HepG2 (cell line): ENCODE measurements at regions not wholly inside any gene's neighbourhood (a gene's known extent, or its start where the extent isn't known, plus 50 kb on each side); places are given as distances from the start of the nearest gene placed in this dataset.

ENCODE experiments used
- ATAC-seq: fragments of 200-7000 bp; cut with Tn5 transposase; 3 replicates; pipeline ENCODE4 v1.9.1; 2020; ENCODE audit warnings: mild to moderate bottlenecking, moderate library complexity
- BruUV-seq: library from RNA; stranded (reverse); fragments of 400-500 nt; replicated peaks from 2 replicates; lab custom pipeline; 2021; lab: Mats Ljungman, UMichigan
- CTCF ChIA-PET: fragments of 300-600 bp; formaldehyde crosslinking; extraction: SDS; loops from one replicate; lab custom pipeline; 2021; ENCODE audit warnings: low total read pairs, inconsistent platforms, low intra/inter-chr PET ratio; lab: Yijun Ruan, JAX
- POLR2A ChIA-PET: fragments of 350-600 bp; sonication (Branson Sonifier 250); formaldehyde crosslinking; loops from one replicate; lab custom pipeline; 2020; ENCODE audit warnings: antibody characterized with exemption, inconsistent platforms; lab: Yijun Ruan, JAX
- DNase-seq: peaks from one replicate; pipeline ENCODE4 v3.0.0-alpha.2; 2015; ENCODE audit warnings: low spot score
- FAIRE-seq: peaks from 3 replicates; lab custom pipeline; 2011; peaks lifted over from hg19 to GRCh38; lab: Jason Lieb, UNC
- H2AFZ ChIP-seq: one replicate; pipeline ENCODE4 v1.6.1; 2011; ENCODE audit warnings: low read length, inconsistent platforms
- H3K27ac ChIP-seq: fragments of 300-600 bp; 3 replicates; pipeline ENCODE4 v1.8.0; 2011; ENCODE audit warnings: mixed run types, mild to moderate bottlenecking, mixed read lengths, low read length, inconsistent platforms; ENCODE audit not compliant: insufficient read depth; ENCODE audit errors: extremely low read length
- H3K27me3 ChIP-seq, 2 experiments: fragments of 200-600 bp in 1 of 2; 2 replicates in 1 of 2; 3 replicates in 1 of 2; pipeline versions ENCODE4 v1.6.0 to v1.8.0; 2011; ENCODE audit warnings: low read length in 2 of 2, mild to moderate bottlenecking in 2 of 2, moderate library complexity in 2 of 2, inconsistent platforms in 1 of 2; ENCODE audit not compliant: insufficient read depth in 2 of 2, control insufficient read depth in 1 of 2
- H3K36me3 ChIP-seq, 2 experiments: fragments of 200-600 bp in 1 of 2; replicated peaks in 1 of 2; 2 replicates in 1 of 2; 3 replicates in 1 of 2; pipeline versions ENCODE4 v1.5.1 to v1.8.0; 2011; ENCODE audit warnings: low read length in 2 of 2, inconsistent platforms in 1 of 2; ENCODE audit not compliant: insufficient read depth in 2 of 2, control insufficient read depth in 1 of 2
- H3K4me1 ChIP-seq: 2 replicates; pipeline ENCODE4 v1.5.1; 2012; ENCODE audit warnings: low read length, inconsistent platforms; ENCODE audit not compliant: insufficient read depth
- H3K4me2 ChIP-seq: 2 replicates; pipeline ENCODE4 v1.6.0; 2011; ENCODE audit warnings: low read depth, low read length, inconsistent platforms
- H3K4me3 ChIP-seq, 3 experiments: fragments of 200-600 bp in 1 of 3; sonication (generic), shearing (Covaris generic) in 1 of 3; replicated peaks in 1 of 3; 2 replicates each; pipeline ENCODE4 v1.5.1; 2011 to 2016; ENCODE audit warnings: low read length in 3 of 3, inconsistent platforms in 2 of 3, low read depth in 2 of 3, mild to moderate bottlenecking in 2 of 3, control low read depth in 1 of 3, mixed read lengths in 1 of 3; ENCODE audit not compliant: insufficient read depth in 1 of 3
- H3K79me2 ChIP-seq: one replicate; pipeline ENCODE4 v1.6.1; 2011; ENCODE audit warnings: low read length, inconsistent platforms; ENCODE audit not compliant: insufficient read depth
- H3K9ac ChIP-seq: 2 replicates; pipeline ENCODE4 v1.6.0; 2011; ENCODE audit warnings: mild to moderate bottlenecking, low read depth, low read length, inconsistent platforms; ENCODE audit not compliant: insufficient read depth
- H3K9me3 ChIP-seq: 2 replicates; pipeline ENCODE4 v1.5.1; 2012; ENCODE audit warnings: mild to moderate bottlenecking, low read length
- H4K20me1 ChIP-seq: 2 replicates; pipeline ENCODE4 v1.6.0; 2011; ENCODE audit warnings: inconsistent platforms, mild to moderate bottlenecking, low read length, moderate library complexity; ENCODE audit not compliant: insufficient read depth
- CSRNP2 ChIP-seq: sonication (generic); formaldehyde crosslinking; conservative IDR thresholded peaks from 2 replicates; pipeline ENCODE4 v1.8.0; 2022; ENCODE audit warnings: low read depth, missing genetic modification reagents
- DR1 ChIP-seq: sonication (generic); formaldehyde crosslinking; IDR thresholded peaks from 2 replicates; pipeline ENCODE4 v1.8.0; 2021; ENCODE audit warnings: mild to moderate bottlenecking, missing genetic modification reagents, inconsistent platforms
- IRF9 ChIP-seq: sonication (generic); formaldehyde crosslinking; IDR thresholded peaks from 2 replicates; pipeline ENCODE4 v1.8.0; 2022; ENCODE audit warnings: missing genetic modification reagents, mild to moderate bottlenecking, borderline replicate concordance
- KMT2A ChIP-seq: sonication (generic); formaldehyde crosslinking; IDR thresholded peaks from 2 replicates; pipeline ENCODE4 v1.4.0; 2020; ENCODE audit warnings: missing genetic modification reagents
- ONECUT2 ChIP-seq: sonication (generic); formaldehyde crosslinking; IDR thresholded peaks from 2 replicates; pipeline ENCODE4 v1.4.0; 2020; ENCODE audit warnings: missing genetic modification reagents
- PRDM10 ChIP-seq: sonication (generic); formaldehyde crosslinking; IDR thresholded peaks from 2 replicates; pipeline ENCODE4 v1.4.0; 2020; ENCODE audit warnings: low read depth, missing genetic modification reagents
- ZBTB46 ChIP-seq: sonication (generic); formaldehyde crosslinking; IDR thresholded peaks from 2 replicates; pipeline ENCODE4 v1.4.0; 2020; ENCODE audit warnings: mild to moderate bottlenecking, missing genetic modification reagents, borderline replicate concordance
- ZNF235 ChIP-seq: sonication (generic); formaldehyde crosslinking; IDR thresholded peaks from 2 replicates; pipeline ENCODE4 v1.8.1; 2023; ENCODE audit warnings: mild to moderate bottlenecking, missing genetic modification reagents, borderline replicate concordance
- ZNF674 ChIP-seq: sonication (generic); formaldehyde crosslinking; IDR thresholded peaks from 2 replicates; pipeline ENCODE4 v1.5.0; 2020; ENCODE audit warnings: low read depth, mild to moderate bottlenecking, missing genetic modification reagents
- ZNF737 ChIP-seq: sonication (generic); formaldehyde crosslinking; IDR thresholded peaks from 2 replicates; pipeline ENCODE4 v1.5.0; 2020; ENCODE audit warnings: missing genetic modification reagents, mild to moderate bottlenecking, borderline replicate concordance
- WGBS: methylation state at CpG from one replicate; pipeline ENCODE4 v1.1.6; 2017; ENCODE audit warnings: low lambda C conversion rate; 5-methylcytosine and 5-hydroxymethylcytosine counted together
- in situ Hi-C: cut with HindIII; loops from 2 replicates; pipeline ENCODE4 v1.10.0; 2017; ENCODE audit warnings: low pct_unique_long_range_greater_than_20kb; ENCODE audit not compliant: extremely low pct_ligation_motif_present
- intact Hi-C: fragments of 100-400 bp; cut with micrococcal nuclease; formaldehyde crosslinking; loops from one replicate; pipeline ENCODE4 v1.10.0; 2022; ENCODE audit not compliant: unreplicated experiment

- H3K9ac ChIP-seq, result no peak overlapping the region
- H4K20me1 ChIP-seq, result no peaks in the 10 kb centered on the region
- TF ChIP-seq DR1 (CRISPR knock-in tag), result no peak
- in situ Hi-C loops (no loop called here), intact Hi-C loops (no loop called here)
- no peak for ATAC-seq
- no peak overlapping the region for H3K27ac ChIP-seq
- no TSS peak for BruUV-seq
- no peaks in the 10 kb centered on the region for H3K27me3 ChIP-seq
- FAIRE-seq, result no peak
- no peaks in the 10 kb centered on the region for H3K4me1 ChIP-seq
- no peaks in the 10 kb centered on the region for H3K79me2 ChIP-seq
- H3K4me3 ChIP-seq, result no peak overlapping the region
- POLR2A ChIA-PET, result no interaction called here
- H3K4me2 ChIP-seq, result no peak overlapping the region
- CTCF ChIA-PET, result no interaction called here
- WGBS, result 0% methylated on average over 1 of the region's 1 CpG
- no peaks in the 10 kb centered on the region for H3K9me3 ChIP-seq
- no peaks in the 10 kb centered on the region for H3K36me3 ChIP-seq
- no peak overlapping the region for H2AFZ ChIP-seq
- DNase-seq, result no peak
These were observed 107.7 kb upstream of the SPRED1 start for GRCh38 chr15:38144921-38145320.

- Histone ChIP-seq H3K79me2 (no peaks in the 10 kb centered on the region), H3K9ac (no peak overlapping the region), H3K4me2 (no peak overlapping the region), H3K9me3 (no peaks in the 10 kb centered on the region; the same call in 1 of the 2 replicates), H2AFZ (no peak overlapping the region), H3K27ac (no peak overlapping the region), H3K4me3 (no peak overlapping the region), H3K36me3 (no peaks in the 10 kb centered on the region), H4K20me1 (no peaks in the 10 kb centered on the region), H3K4me1 (no peaks in the 10 kb centered on the region), H3K27me3 (no peaks in the 10 kb centered on the region)
- in situ Hi-C loops (no loop called here), intact Hi-C loops (no loop called here)
- BruUV-seq, result no TSS peak
- no peak for FAIRE-seq
- no peak for DNase-seq
- POLR2A ChIA-PET, result no interaction called here
- TF ChIP-seq CSRNP2 (CRISPR knock-in tag) (no peak), ZNF235 (CRISPR knock-in tag) (no peak), ZNF674 (CRISPR knock-in tag) (no peak), ONECUT2 (CRISPR knock-in tag) (no peak), KMT2A (CRISPR knock-in tag) (no peak), ZNF737 (no peak), PRDM10 (CRISPR knock-in tag) (no peak), IRF9 (CRISPR knock-in tag) (no peak), ZBTB46 (CRISPR knock-in tag) (no peak)
- no peak for ATAC-seq
- CTCF ChIA-PET, result no interaction called here
- no CpG with 5 or more reads among the region's 5 CpGs for WGBS
These were observed 107.0 kb upstream of the SPRED1 start for GRCh38 chr15:38145651-38146111.
